ENCODE measurements at regions not wholly inside any gene's neighbourhood (a gene's known extent, or its start where the extent isn't known, plus 50 kb on each side); places are given as distances from the start of the nearest gene placed in this dataset.

DNA sequence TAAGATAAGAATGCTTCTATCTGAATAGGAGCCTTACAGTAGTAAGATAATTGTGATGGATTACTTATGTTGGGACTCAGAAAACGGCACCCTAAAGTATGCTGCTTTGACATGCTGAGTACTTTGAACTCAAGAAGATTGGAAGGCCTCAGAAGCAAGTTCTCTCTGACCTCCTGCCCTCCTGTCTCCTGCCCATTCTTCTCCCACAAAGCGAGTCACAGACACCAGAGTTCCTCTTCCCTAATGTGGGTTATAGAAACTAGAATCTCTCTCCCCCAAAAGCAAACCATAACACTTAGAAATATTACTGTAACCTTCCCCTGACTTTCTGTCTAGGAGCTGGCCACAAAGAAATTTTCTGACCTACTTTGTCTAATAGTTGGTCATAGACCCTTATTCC, 76.5 kb downstream of the DDIT4L start:
- TF ChIP-seq, protein P1, sequence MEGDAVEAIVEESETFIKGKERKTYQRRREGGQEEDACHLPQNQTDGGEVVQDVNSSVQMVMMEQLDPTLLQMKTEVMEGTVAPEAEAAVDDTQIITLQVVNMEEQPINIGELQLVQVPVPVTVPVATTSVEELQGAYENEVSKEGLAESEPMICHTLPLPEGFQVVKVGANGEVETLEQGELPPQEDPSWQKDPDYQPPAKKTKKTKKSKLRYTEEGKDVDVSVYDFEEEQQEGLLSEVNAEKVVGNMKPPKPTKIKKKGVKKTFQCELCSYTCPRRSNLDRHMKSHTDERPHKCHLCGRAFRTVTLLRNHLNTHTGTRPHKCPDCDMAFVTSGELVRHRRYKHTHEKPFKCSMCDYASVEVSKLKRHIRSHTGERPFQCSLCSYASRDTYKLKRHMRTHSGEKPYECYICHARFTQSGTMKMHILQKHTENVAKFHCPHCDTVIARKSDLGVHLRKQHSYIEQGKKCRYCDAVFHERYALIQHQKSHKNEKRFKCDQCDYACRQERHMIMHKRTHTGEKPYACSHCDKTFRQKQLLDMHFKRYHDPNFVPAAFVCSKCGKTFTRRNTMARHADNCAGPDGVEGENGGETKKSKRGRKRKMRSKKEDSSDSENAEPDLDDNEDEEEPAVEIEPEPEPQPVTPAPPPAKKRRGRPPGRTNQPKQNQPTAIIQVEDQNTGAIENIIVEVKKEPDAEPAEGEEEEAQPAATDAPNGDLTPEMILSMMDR (IDR thresholded peaks at IDR 0.05): no peak

DNA sequence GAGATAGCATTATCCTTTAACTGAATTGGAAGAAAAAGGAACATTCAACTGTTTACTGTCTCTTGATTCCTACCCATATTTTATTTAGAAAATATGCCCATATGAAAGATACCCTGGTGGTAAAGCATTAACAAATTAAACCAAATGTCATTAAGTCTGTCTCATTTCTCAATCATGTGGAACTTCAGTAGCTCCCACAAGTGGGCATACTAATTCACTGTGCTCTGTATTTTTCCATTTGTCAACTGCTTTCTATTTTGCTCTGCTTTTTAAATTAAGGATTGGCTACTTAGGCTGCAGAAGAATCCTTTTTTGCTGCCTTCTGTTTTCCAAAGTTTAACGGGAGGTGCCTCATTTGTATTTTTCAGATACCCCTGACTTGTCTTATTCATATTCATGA, 77.2 kb downstream of the DDIT4L start:
- TF ChIP-seq, protein P1 (IDR thresholded peaks at IDR 0.05): no peak

DNA sequence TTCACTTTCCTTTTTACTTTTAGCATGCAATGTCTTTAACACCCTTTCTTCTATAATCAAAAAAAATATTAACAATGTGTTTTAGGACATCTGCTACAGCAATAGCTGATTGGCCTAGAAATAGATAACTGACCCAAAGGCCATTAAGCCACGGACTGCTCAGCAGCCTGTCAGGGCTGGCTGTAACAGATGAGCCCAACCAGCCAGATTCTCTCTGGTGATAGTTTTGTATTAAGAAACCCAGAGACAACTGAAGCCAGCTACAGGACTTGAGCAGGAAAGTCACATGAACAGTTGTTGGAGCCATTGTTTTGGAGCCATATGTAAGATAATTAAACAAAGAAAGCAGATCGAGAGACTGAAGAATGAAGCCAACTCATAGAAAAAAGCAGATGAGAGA, 80.3 kb downstream of the DDIT4L start:
- TF ChIP-seq, protein P1 (IDR thresholded peaks at IDR 0.05): no peak

DNA sequence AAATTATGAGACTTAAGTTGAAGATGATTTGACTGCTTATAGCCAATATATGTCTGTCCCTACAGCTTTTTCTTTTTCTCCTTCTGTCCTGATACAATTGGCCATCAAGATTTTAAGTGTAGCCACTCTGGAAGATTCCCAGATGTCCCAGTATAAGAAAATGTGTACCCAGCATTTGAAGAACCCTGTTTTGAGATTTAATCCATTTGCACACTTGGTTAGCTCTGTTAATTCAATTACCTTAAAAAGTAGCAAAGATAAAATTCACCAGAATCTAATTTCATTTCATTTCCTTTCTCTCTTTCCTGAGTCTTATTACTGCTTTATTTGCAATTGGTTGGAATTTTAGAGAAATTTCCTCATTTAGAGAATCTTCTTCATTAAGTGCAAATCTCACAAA, 81.4 kb downstream of the DDIT4L start:
- TF ChIP-seq, protein P1 (IDR thresholded peaks at IDR 0.05): no peak

DNA sequence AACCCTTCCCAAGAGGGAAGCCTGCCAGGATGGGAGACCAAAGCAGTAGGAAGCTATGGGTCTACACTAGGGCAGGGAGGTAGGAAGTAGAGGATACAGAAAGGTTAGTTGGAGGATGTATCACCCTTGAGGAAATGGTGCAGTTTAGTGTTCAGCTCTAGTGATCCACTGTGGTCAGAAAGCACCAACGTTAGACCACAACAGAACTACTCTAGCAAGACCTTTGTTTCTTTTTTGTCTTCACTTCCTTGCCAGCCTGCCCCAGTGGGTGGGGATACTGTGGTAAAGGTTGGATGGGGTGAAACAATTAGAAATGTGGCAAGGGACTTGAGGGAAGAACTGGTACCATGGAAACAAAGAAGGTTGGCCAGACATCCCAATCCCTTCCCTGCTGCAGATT, 83.3 kb downstream of the DDIT4L start:
- TF ChIP-seq, protein P1 (IDR thresholded peaks at IDR 0.05): no peak

DNA sequence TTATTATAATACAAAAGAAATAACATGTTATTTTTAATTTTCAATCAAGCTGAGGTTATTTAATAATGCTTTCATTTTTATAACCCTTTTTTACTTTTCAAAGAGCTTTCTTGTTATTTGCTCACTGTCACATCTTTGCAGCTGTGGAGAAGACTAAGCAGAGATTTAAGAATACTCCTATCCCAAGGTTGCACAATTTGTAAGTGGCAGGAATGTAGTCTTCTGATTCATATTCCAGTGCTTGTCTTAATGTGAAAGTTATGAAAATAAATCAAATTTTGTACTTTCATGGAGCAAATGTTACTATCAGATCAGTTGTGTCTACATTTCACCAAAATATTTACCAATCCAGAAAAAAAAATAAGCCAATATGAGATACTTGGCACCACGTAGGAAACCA, 86.6 kb downstream of the DDIT4L start:
- TF ChIP-seq, protein P1 (IDR thresholded peaks at IDR 0.05): no peak

DNA sequence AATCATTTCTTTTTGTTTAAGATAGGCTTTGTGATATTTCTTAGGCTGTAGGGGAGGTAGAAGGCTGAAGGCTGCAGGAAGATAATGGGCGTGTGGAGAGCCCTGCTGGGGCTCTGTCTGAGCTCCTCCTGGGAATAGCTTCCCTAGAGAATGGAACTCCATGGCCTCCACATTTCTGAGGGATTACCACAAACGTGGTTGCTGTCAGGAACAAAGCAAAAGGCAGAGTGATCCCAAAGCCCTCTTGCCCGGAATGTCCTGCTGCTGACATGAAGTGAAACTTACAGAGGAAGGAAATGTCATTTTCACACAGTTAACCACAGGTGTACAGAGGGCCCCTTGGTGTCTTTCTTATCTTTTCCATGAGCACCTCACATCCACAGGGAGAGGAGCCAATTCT, 89.3 kb downstream of the DDIT4L start:
- TF ChIP-seq, protein P1 (IDR thresholded peaks at IDR 0.05): no peak

DNA sequence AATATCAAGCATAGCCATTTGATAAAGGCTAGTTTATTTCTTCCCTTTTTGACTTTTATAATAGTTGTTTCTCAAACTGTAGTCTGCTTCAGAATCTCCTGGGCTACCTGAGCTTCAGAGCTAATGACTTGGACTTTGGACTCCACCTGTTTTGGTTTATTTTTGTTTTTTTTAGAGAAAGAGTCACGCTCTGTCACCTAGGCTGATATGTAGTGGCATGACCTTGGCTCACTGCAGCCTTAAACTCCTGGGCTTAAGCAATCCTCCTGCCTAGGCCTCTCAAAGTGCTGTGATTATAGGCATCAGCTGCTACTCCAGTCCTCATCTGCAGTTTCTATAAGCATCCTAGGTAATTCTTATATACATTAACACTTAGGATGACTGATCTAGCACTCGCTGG, 90.5 kb downstream of the DDIT4L start:
- TF ChIP-seq, protein P1 (IDR thresholded peaks at IDR 0.05): no peak
